LoVo (cell line): ENCODE measurements at regions not wholly inside any gene's neighbourhood (a gene's known extent, or its start where the extent isn't known, plus 50 kb on each side); places are given as distances from the start of the nearest gene placed in this dataset.
"Not testable (repeated sequence)": the region's sequence is repeated elsewhere in the genome, so short reads cannot be mapped to it uniquely, and the experiment has no call there.

Source experiments
- DNase-seq: peaks from one replicate; pipeline ENCODE4 v3.0.0-alpha.2; 2016; ENCODE audit warnings: low spot score

DNA sequence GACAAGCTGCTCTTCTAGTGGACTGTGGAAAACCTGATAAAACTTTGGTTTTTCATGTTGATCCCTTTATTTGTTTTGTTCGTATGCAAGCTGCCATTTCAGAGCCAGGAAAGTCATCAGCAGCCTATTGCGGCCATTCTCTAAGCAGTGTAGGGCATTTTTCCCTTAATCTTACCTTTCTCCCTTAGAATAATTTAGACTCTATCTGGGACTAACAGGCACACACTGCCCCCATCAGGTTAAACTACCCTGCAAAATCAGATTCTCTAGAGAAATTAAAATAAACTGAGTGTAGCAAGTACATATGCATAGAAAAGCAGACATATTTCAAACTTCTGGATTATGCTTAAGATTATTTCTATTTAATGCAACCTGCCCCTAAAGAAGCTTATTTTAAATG lies 347.5 kb downstream of the METTL4 start:
- DNase-seq = no peak

GRCh38 chr18:2236232-2236631 lies 335.1 kb downstream of the METTL4 start:
- no peak for DNase-seq

- DNase-seq = no peak
Observed at GRCh38 chr18:2237706-2238105, 333.6 kb downstream of the METTL4 start.

DNA sequence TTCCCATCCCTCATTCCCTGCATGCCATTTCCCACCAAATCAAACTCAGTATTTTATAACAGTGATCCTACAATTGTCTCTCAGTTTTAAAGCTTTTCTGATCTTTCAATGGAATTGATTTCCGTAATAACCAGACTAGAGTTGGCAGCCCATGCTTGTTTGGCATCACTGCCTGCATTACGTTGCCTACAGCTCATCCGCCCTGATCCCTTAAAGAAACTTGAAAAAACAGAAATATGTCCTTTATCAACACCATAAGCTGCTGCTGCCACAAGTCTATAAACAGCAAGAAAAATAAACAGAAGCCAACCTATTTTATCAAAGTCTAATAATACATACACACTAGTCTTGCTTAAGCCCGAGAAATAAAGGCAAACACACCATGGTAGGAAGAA lies 331.0 kb downstream of the METTL4 start:
- no peak for DNase-seq

GRCh38 chr18:2244641-2245040 lies 326.7 kb downstream of the METTL4 start:
- DNase-seq = no peak

DNA sequence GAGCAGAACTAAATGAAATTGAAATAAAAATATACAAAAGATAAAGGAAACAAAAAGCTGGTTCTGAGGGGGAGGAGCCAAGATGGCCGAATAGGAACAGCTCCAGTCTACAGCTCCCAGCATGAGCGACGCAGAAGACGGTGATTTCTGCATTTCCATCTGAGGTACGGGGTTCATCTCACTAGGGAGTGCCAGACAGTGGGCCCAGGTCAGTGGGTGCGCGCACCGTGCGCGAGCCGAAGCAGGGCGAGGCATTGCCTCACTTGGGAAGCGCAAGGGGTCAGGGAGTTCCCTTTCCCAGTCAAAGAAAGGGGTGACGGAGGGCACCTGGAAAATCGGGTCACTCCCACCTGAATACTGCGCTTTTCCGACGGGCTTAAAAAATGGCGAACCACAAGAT lies 324.2 kb downstream of the METTL4 start:
- DNase-seq = not testable (repeated sequence)

DNA sequence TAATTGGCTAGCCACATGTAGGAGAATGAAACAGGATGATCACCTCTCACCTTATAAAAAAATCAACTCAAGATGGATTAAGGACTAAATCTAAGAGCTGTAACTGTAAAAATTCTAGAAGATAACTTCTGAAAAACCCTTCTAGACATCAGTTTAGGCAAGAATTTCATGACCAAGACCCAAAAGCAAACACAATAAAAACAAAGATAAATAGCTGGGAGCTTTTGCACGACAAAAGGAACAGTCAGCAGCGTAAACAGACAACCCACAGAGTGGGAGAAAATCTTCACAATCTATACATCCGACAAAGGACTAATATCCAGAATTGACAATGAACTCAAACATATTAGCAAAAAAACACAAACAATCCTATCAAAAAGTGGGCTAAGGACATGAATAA lies 316.3 kb downstream of the METTL4 start:
- DNase-seq = no peak

- no peak for DNase-seq
Observed at GRCh38 chr18:2256577-2256976, 314.7 kb downstream of the METTL4 start.

DNA sequence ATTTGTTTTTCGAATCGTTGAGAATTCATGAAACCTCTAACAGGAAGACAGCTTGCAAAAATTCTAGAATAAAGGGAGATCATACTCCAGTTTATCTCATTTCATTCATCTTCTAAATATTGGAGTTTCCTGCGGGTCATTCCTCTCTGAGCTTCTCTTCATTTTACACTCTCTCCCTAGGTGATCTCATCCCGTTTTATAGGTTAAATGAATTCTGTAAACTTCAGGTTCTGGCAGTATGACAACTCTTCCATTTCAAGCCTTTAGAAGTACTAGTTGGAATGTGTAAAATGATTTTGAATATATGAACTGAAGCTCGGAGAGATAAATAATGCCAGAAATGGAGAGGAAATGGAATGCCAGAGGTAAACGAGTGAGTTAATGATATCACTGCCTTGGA lies 312.4 kb downstream of the METTL4 start:
- no peak for DNase-seq

GRCh38 chr18:2263303-2263890 lies 307.9 kb downstream of the METTL4 start:
- DNase-seq = no peak

GRCh38 chr18:2274613-2275012 lies 296.7 kb downstream of the METTL4 start:
- no peak for DNase-seq

- no peak for DNase-seq
Observed at GRCh38 chr18:2281086-2281485, 290.2 kb downstream of the METTL4 start.

- no peak for DNase-seq
Observed at GRCh38 chr18:2281523-2282199, 289.6 kb downstream of the METTL4 start.

- DNase-seq = no peak
Observed at GRCh38 chr18:2293109-2293839, 278.0 kb downstream of the METTL4 start.

DNA sequence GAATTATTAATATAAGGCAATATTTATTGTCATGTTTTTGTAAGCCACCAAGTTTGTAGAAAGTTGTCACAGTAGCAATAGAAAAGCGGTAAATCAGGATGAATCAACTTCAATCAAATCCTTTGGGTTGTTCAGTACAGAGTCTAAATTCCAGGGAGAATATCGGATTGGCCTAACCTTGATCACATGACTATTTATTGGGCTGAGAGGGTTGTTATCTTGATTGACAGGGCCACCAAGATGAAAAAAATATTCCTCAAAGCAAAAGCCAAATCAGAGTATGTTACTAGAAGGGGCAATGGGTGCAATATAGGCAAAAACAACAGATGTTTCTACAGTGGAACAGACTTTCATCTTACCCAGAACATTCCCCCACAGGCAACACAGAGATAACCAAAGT lies 270.0 kb downstream of the METTL4 start:
- DNase-seq = no peak

- DNase-seq = no peak
Observed at GRCh38 chr18:2302012-2302411, 269.3 kb downstream of the METTL4 start.

GRCh38 chr18:2302628-2303516 lies 268.4 kb downstream of the METTL4 start:
- peak; percentile 57 for DNase-seq

DNA sequence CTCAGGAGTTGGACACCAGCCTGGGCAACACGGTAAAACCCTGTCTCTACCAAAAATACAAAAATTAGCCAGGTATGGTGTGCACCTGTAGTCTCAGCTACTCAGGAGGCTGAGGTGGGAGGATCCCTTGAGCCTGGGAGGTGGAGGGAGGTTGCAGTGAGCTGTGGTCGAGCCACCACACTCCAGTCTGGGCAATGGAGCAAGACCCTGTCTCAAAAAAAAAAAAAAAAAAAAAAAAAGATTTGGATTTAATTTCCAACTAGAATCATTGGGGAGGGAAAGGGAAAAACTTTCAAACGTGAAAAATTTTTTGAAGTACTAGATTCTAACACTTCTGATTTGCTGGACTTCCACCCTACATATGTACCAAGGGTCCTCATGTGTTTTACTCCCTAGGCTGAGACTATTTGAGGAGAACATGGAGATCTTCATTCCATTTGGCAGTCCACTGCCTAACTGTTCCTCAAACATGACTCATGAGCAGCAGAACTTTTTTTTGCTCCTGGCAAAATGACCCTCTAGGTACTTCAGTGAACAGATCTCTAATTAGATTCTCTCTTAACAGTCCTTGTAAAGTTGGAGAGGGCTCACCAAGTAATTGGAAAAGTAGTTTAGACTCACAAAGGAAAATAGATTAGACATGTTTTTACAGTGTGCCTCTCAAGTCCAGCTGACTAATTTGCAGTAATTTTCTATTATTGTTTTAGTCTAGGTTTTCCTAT lies 267.6 kb downstream of the METTL4 start:
- DNase-seq = peak; percentile 6

- DNase-seq = peak; percentile 16
Observed at GRCh38 chr18:2304378-2305175, 266.7 kb downstream of the METTL4 start.

- no peak for DNase-seq
Observed at GRCh38 chr18:2306606-2307005, 264.7 kb downstream of the METTL4 start.

- DNase-seq = no peak
Observed at GRCh38 chr18:2310886-2311285, 260.4 kb downstream of the METTL4 start.
